ENCODE measurements at regions not wholly inside any gene's neighbourhood (a gene's known extent, or its start where the extent isn't known, plus 50 kb on each side); places are given as distances from the start of the nearest gene placed in this dataset.

GRCh38 chr9:107615321-107615720, 125.8 kb upstream of the KLF4 start:
- H3K27me3 ChIP-seq (ENCODE audit: control insufficient read depth in 2 of 2, insufficient read depth in 2 of 2, low read length in 2 of 2) = peaks cover 0 to 5% of the 10 kb centered on the region in 2 experiments
- intact Hi-C loops (cut with micrococcal nuclease) = no loop called here
- no peaks in the 10 kb centered on the region for H3K9me3 ChIP-seq (replicated peaks; ENCODE audit: control insufficient read depth, insufficient read depth, low read length)
- no peaks in the 10 kb centered on the region for H3K4me1 ChIP-seq (ENCODE audit: control insufficient read depth, extremely low read depth, insufficient read depth, low read length)
- H3K4me3 ChIP-seq (replicated peaks in 1 of 3; ENCODE audit: insufficient read depth in 1 of 3, low read depth in 1 of 3, low read length in 3 of 3) = no peak overlapping the region
- dilution Hi-C loops (cut with MboI; ENCODE audit: extremely low pct_ligation_motif_present, low sequenced_read_pairs) = no loop called here
- no peak overlapping the region for H3K4me2 ChIP-seq (ENCODE audit: insufficient read depth, low read length)
- no TSS peak for BruUV-seq (replicated peaks)
- no peaks in the 10 kb centered on the region for H3K9me1 ChIP-seq (replicated peaks; ENCODE audit: control insufficient read depth, extremely low read depth, insufficient read depth, low read length)
- no peak overlapping the region for H3K9ac ChIP-seq (replicated peaks; ENCODE audit: extremely low read depth, insufficient read depth, low read length)
- no peaks in the 10 kb centered on the region for H3K36me3 ChIP-seq (ENCODE audit: control insufficient read depth in 2 of 2, extremely low read depth in 1 of 2, insufficient read depth in 2 of 2, low read length in 2 of 2)
- H4K20me1 ChIP-seq (replicated peaks; ENCODE audit: control insufficient read depth, extremely low read depth, insufficient read depth, low read length) = no peaks in the 10 kb centered on the region
- no peak overlapping the region for H3K27ac ChIP-seq (ENCODE audit: insufficient read depth, low read depth, low read length)
- POLR2A ChIA-PET = no interaction called here
- TF ChIP-seq FOS (IDR thresholded peaks at IDR 0.05; ENCODE audit: borderline replicate concordance, insufficient read depth, low read length) = no peak
- TF ChIP-seq GATA2 (IDR thresholded peaks at IDR 0.05; ENCODE audit: insufficient read depth, insufficient read length, low read depth, low read length) = no peak
- no peak for TF ChIP-seq POLR2A (IDR thresholded peaks at IDR 0.05; ENCODE audit: low read depth, low read length)
- no peak for TF ChIP-seq MYC (IDR thresholded peaks at IDR 0.05; ENCODE audit: low read depth, low read length)
- TF ChIP-seq MAX (IDR thresholded peaks at IDR 0.05; ENCODE audit: insufficient read depth, insufficient read length) = no peak
- no peak for TF ChIP-seq JUN (IDR thresholded peaks at IDR 0.05; ENCODE audit: borderline replicate concordance, insufficient read depth, insufficient read length, low read depth)
- no peak for TF ChIP-seq EZH2 (IDR thresholded peaks at IDR 0.05; ENCODE audit: borderline replicate concordance, low read depth, low read length, severe bottlenecking)
- TF ChIP-seq CTCF (IDR thresholded peaks at IDR 0.05; ENCODE audit: extremely low read depth in 1 of 2, insufficient read depth in 1 of 2, low read depth in 1 of 2, low read length in 2 of 2) = no peak
- TF ChIP-seq POLR2AphosphoS5 (IDR thresholded peaks at IDR 0.05; ENCODE audit: insufficient read depth, low read depth, low read length) = no peak
- DNase-seq (ENCODE audit: low read depth, low spot score) (no peak), FAIRE-seq (no peak)
- H3K79me2 ChIP-seq (ENCODE audit: control insufficient read depth, insufficient read depth, low read length) = no peaks in the 10 kb centered on the region
- CTCF ChIA-PET = interaction anchor here (1.6 kb wide), 1 partner anchor 15 kb away, joined by 3 read pairs; no protein-coding TSS in a partner anchor
- H2AFZ ChIP-seq (ENCODE audit: low read depth, low read length) = no peak overlapping the region

All from endothelial cell of umbilical vein (primary cell).